ENCODE measurements at regions not wholly inside any gene's neighbourhood (a gene's known extent, or its start where the extent isn't known, plus 50 kb on each side); places are given as distances from the start of the nearest gene placed in this dataset.

DNA sequence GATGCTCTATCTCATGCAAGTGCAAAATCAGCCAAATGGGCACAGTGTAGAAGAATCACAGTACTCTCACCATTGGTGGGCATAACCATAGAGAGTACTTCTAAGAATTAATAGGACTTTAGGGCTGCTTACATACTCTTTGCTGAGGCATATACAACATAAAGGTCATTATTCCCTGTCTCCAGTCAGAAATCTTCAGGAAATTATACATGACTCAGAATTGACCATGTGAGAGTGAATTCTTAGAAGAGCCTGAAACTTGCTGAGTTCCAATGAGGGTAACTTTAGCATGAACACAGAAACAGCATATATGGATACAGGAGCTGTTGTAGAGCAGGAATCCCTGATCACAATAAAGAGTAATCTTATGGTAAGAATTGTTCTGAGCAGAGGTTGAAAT is 498.7 kb downstream of the TENT5A start:
- DNase-seq (no peak), FAIRE-seq (no peak)
- Histone ChIP-seq H3K36me3 (ENCODE audit: control insufficient read depth in 2 of 3, insufficient read depth in 3 of 3, low read length in 3 of 3) (no peaks in the 10 kb centered on the region), H3K9ac (ENCODE audit: low read length in 3 of 3) (no peak overlapping the region), H3K9me3 (ENCODE audit: control insufficient read depth in 2 of 3, insufficient read depth in 1 of 3, low read length in 3 of 3) (no peaks in the 10 kb centered on the region), H3K4me3 (ENCODE audit: low read length in 3 of 3) (no peak overlapping the region), H3K4me1 (ENCODE audit: control insufficient read depth in 2 of 3, insufficient read depth in 2 of 3, low read depth in 1 of 3, low read length in 3 of 3) (no peaks in the 10 kb centered on the region), H3K27ac (ENCODE audit: low read depth in 2 of 2, low read length in 2 of 2) (no peak overlapping the region), H3K27me3 (ENCODE audit: control insufficient read depth, insufficient read depth, low read length) (no peaks in the 10 kb centered on the region)
- TF ChIP-seq, protein P1, sequence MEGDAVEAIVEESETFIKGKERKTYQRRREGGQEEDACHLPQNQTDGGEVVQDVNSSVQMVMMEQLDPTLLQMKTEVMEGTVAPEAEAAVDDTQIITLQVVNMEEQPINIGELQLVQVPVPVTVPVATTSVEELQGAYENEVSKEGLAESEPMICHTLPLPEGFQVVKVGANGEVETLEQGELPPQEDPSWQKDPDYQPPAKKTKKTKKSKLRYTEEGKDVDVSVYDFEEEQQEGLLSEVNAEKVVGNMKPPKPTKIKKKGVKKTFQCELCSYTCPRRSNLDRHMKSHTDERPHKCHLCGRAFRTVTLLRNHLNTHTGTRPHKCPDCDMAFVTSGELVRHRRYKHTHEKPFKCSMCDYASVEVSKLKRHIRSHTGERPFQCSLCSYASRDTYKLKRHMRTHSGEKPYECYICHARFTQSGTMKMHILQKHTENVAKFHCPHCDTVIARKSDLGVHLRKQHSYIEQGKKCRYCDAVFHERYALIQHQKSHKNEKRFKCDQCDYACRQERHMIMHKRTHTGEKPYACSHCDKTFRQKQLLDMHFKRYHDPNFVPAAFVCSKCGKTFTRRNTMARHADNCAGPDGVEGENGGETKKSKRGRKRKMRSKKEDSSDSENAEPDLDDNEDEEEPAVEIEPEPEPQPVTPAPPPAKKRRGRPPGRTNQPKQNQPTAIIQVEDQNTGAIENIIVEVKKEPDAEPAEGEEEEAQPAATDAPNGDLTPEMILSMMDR (IDR thresholded peaks at IDR 0.05; ENCODE audit: borderline replicate concordance, extremely low read depth, insufficient read depth): no peak
- intact Hi-C loops (cut with DNase I): no loop called here

DNA sequence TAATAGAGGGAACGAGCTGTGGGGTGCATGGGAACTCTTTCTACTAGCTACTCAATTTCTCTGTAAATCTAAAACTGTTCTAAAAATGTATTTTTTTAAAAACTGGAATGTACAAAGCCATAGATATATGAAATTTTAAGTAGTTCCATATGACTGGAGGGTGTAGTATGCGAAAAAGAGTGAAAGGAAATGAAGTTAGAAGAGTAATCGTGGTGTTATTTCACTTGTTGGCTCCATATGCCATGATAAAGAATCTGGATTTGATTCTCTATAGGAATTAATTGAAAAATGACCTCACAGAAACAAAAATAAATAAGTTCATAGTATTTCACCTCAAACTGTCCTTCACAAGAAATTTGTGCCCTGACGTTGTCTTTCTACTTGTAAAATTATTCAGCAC is 500.2 kb downstream of the TENT5A start:
- H3K36me3 ChIP-seq (ENCODE audit: control insufficient read depth in 2 of 3, insufficient read depth in 3 of 3, low read length in 3 of 3): no peaks in the 10 kb centered on the region
- DNase-seq (no peak), FAIRE-seq (no peak)
- H3K27me3 ChIP-seq (ENCODE audit: control insufficient read depth, insufficient read depth, low read length): no peaks in the 10 kb centered on the region
- no peaks in the 10 kb centered on the region for H3K4me1 ChIP-seq (ENCODE audit: control insufficient read depth in 2 of 3, insufficient read depth in 2 of 3, low read depth in 1 of 3, low read length in 3 of 3)
- TF ChIP-seq, protein P1 (IDR thresholded peaks at IDR 0.05; ENCODE audit: borderline replicate concordance, extremely low read depth, insufficient read depth): no peak
- no peak overlapping the region for H3K27ac ChIP-seq (ENCODE audit: low read depth in 2 of 2, low read length in 2 of 2)
- no peak overlapping the region for H3K4me3 ChIP-seq (ENCODE audit: low read length in 3 of 3)
- no peak overlapping the region for H3K9ac ChIP-seq (ENCODE audit: low read length in 3 of 3)
- intact Hi-C loops (cut with DNase I): no loop called here
- no peaks in the 10 kb centered on the region for H3K9me3 ChIP-seq (ENCODE audit: control insufficient read depth in 2 of 3, insufficient read depth in 1 of 3, low read length in 3 of 3)

DNA sequence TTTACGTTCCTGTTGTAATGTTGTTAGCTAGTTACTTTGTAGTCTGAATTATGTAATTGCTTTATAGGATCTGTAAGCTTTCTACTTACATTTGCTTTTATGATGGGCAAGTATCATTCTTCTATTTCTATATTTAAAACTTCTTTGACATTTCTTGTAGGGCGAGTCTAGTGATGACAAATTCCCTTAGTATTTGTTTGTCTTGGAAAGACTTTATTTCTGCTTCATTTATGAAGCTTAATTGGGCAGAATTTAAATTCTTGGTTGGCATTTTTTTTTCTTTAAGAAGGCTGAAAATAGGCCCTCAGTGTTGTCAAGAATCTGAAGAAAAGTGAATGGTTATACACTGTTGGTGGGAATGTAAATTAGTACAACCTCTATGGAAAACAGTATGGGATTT is 506.3 kb downstream of the TENT5A start:
- H3K9ac ChIP-seq (ENCODE audit: low read length in 3 of 3): no peak overlapping the region
- no peak overlapping the region for H3K27ac ChIP-seq (ENCODE audit: low read depth in 2 of 2, low read length in 2 of 2)
- H3K4me3 ChIP-seq (ENCODE audit: low read length in 3 of 3): no peak overlapping the region
- DNase-seq (no peak), FAIRE-seq (no peak)
- H3K4me1 ChIP-seq (ENCODE audit: control insufficient read depth in 2 of 3, insufficient read depth in 2 of 3, low read depth in 1 of 3, low read length in 3 of 3): no peaks in the 10 kb centered on the region
- H3K9me3 ChIP-seq (ENCODE audit: control insufficient read depth in 2 of 3, insufficient read depth in 1 of 3, low read length in 3 of 3): no peaks in the 10 kb centered on the region
- no peaks in the 10 kb centered on the region for H3K36me3 ChIP-seq (ENCODE audit: control insufficient read depth in 2 of 3, insufficient read depth in 3 of 3, low read length in 3 of 3)
- TF ChIP-seq, protein P1 (IDR thresholded peaks at IDR 0.05; ENCODE audit: borderline replicate concordance, extremely low read depth, insufficient read depth): no peak
- no peaks in the 10 kb centered on the region for H3K27me3 ChIP-seq (ENCODE audit: control insufficient read depth, insufficient read depth, low read length)
- intact Hi-C loops (cut with DNase I): no loop called here

DNA sequence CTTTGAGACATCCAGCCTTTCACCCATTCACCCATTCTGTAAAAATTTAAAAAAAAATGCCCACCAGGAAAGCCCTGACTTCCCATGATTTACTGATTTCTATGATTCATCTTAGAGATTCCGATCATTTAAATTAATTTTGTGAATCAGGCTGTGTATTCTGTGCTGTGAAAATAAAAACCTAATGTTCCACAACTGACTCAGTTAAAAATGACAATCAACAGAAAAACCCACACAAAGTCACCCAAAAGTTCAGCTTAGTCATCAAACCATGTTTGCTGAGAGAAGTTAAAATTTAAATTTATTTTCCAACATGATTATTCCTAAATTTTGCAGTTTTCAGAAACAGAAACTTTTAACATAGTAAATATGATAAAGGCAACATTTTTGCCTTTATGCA is 509.9 kb downstream of the TENT5A start:
- intact Hi-C loops (cut with DNase I): no loop called here
- Histone ChIP-seq H3K36me3 (ENCODE audit: control insufficient read depth in 2 of 3, insufficient read depth in 3 of 3, low read length in 3 of 3) (no peaks in the 10 kb centered on the region), H3K9me3 (ENCODE audit: control insufficient read depth in 2 of 3, insufficient read depth in 1 of 3, low read length in 3 of 3) (no peaks in the 10 kb centered on the region), H3K9ac (ENCODE audit: low read length in 3 of 3) (no peak overlapping the region), H3K4me3 (ENCODE audit: low read length in 3 of 3) (no peak overlapping the region), H3K27ac (ENCODE audit: low read depth in 2 of 2, low read length in 2 of 2) (no peak overlapping the region), H3K27me3 (ENCODE audit: control insufficient read depth, insufficient read depth, low read length) (no peaks in the 10 kb centered on the region), H3K4me1 (ENCODE audit: control insufficient read depth in 2 of 3, insufficient read depth in 2 of 3, low read depth in 1 of 3, low read length in 3 of 3) (no peaks in the 10 kb centered on the region)
- DNase-seq (no peak), FAIRE-seq (no peak)
- TF ChIP-seq, protein P1 (IDR thresholded peaks at IDR 0.05; ENCODE audit: borderline replicate concordance, extremely low read depth, insufficient read depth): no peak

All from kidney (tissue), 13 donors.